ENCODE measurements at regions not wholly inside any gene's neighbourhood (a gene's known extent, or its start where the extent isn't known, plus 50 kb on each side); places are given as distances from the start of the nearest gene placed in this dataset.

- Histone ChIP-seq H3K27me3 (ENCODE audit: insufficient read depth, poor library complexity, severe bottlenecking) (no peaks in the 10 kb centered on the region), H3K27ac (replicated peaks) (no peak overlapping the region), H3K4me3 (replicated peaks; ENCODE audit: insufficient read depth, low read length) (no peak overlapping the region)
- TF ChIP-seq, protein P1, sequence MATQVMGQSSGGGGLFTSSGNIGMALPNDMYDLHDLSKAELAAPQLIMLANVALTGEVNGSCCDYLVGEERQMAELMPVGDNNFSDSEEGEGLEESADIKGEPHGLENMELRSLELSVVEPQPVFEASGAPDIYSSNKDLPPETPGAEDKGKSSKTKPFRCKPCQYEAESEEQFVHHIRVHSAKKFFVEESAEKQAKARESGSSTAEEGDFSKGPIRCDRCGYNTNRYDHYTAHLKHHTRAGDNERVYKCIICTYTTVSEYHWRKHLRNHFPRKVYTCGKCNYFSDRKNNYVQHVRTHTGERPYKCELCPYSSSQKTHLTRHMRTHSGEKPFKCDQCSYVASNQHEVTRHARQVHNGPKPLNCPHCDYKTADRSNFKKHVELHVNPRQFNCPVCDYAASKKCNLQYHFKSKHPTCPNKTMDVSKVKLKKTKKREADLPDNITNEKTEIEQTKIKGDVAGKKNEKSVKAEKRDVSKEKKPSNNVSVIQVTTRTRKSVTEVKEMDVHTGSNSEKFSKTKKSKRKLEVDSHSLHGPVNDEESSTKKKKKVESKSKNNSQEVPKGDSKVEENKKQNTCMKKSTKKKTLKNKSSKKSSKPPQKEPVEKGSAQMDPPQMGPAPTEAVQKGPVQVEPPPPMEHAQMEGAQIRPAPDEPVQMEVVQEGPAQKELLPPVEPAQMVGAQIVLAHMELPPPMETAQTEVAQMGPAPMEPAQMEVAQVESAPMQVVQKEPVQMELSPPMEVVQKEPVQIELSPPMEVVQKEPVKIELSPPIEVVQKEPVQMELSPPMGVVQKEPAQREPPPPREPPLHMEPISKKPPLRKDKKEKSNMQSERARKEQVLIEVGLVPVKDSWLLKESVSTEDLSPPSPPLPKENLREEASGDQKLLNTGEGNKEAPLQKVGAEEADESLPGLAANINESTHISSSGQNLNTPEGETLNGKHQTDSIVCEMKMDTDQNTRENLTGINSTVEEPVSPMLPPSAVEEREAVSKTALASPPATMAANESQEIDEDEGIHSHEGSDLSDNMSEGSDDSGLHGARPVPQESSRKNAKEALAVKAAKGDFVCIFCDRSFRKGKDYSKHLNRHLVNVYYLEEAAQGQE (IDR thresholded peaks at IDR 0.05; ENCODE audit: insufficient replicate concordance, low read depth): no peak
- TF ChIP-seq SPI1 (IDR thresholded peaks at IDR 0.05; ENCODE audit: borderline replicate concordance, low read depth) (no peak), POLR2AphosphoS5 (IDR thresholded peaks at IDR 0.05; ENCODE audit: low read depth) (no peak), CTCF (IDR thresholded peaks at IDR 0.05; ENCODE audit: insufficient read depth, low read length) (no peak), GABPA (IDR thresholded peaks at IDR 0.05; ENCODE audit: low read depth) (no peak)
- DNase-seq (ENCODE audit: low read depth in 1 of 2, low spot score in 1 of 2): no peak
Observed at GRCh38 chr4:181078196-181078595, 1165.0 kb upstream of the TENM3 start.

DNA sequence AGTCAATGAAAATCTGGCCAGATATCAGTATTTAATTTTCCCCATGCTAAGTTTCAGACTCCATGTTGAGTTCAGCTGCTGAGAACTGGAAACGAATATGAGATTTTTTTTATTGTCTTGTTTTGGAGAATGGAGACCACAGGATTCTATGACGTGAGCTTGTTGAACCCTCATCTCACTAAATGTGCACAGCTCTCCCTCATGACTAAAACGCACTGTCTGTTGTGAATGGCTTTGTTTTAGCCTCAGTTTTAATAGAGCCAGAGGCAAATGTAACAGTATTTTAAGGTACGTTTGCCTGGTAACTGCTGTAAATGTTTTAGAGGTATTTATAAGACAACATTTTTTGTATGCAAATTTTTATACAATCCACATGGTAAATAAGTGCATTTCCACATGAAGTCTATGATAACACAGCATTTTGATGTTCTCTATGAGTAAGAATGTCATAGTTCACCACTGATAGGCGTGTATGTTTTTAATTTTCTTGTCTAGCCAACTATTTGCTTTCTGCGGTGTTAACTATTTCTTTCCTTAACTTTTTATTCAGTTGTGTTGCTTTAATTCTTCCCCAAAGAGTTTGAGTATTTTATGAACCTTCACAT, 1159.3 kb upstream of the TENM3 start:
- TF ChIP-seq POLR2AphosphoS5 (IDR thresholded peaks at IDR 0.05; ENCODE audit: low read depth) (no peak), CTCF (IDR thresholded peaks at IDR 0.05; ENCODE audit: insufficient read depth, low read length) (no peak), SPI1 (IDR thresholded peaks at IDR 0.05; ENCODE audit: borderline replicate concordance, low read depth) (no peak), GABPA (IDR thresholded peaks at IDR 0.05; ENCODE audit: low read depth) (no peak)
- TF ChIP-seq, protein P1 (IDR thresholded peaks at IDR 0.05; ENCODE audit: insufficient replicate concordance, low read depth): no peak
- no peak overlapping the region for H3K27ac ChIP-seq (replicated peaks)
- H3K27me3 ChIP-seq (ENCODE audit: insufficient read depth, poor library complexity, severe bottlenecking): no peaks in the 10 kb centered on the region
- H3K4me3 ChIP-seq (replicated peaks; ENCODE audit: insufficient read depth, low read length): no peak overlapping the region
- no peak for DNase-seq (ENCODE audit: low read depth in 1 of 2, low spot score in 1 of 2)

DNA sequence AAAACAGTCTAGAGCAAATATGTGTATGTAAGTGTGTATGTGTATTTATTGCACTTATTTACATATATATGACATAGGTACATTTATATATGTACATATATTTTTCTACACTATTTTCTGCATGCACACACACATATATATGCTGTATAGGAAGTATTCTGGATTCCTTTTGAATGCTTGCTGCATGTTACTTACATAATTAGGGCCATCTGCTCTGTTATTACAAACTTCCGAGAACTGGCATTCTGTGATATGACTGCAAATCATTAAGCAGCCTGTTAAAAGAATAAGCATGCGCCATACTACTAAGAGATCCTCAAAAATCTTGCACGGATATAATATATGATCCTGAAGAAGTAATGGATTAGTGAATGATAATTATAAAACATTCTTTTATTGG, 1157.6 kb upstream of the TENM3 start:
- no peak for DNase-seq (ENCODE audit: low read depth in 1 of 2, low spot score in 1 of 2)
- no peak overlapping the region for H3K27ac ChIP-seq (replicated peaks)
- TF ChIP-seq POLR2AphosphoS5 (IDR thresholded peaks at IDR 0.05; ENCODE audit: low read depth) (no peak), SPI1 (IDR thresholded peaks at IDR 0.05; ENCODE audit: borderline replicate concordance, low read depth) (no peak), CTCF (IDR thresholded peaks at IDR 0.05; ENCODE audit: insufficient read depth, low read length) (no peak), GABPA (IDR thresholded peaks at IDR 0.05; ENCODE audit: low read depth) (no peak)
- TF ChIP-seq, protein P1 (IDR thresholded peaks at IDR 0.05; ENCODE audit: insufficient replicate concordance, low read depth): no peak
- H3K27me3 ChIP-seq (ENCODE audit: insufficient read depth, poor library complexity, severe bottlenecking): no peaks in the 10 kb centered on the region
- no peak overlapping the region for H3K4me3 ChIP-seq (replicated peaks; ENCODE audit: insufficient read depth, low read length)

Data from HL-60 (cell line).